NB4 (cell line): ENCODE measurements at regions not wholly inside any gene's neighbourhood (a gene's known extent, or its start where the extent isn't known, plus 50 kb on each side); places are given as distances from the start of the nearest gene placed in this dataset.

Experiments
- CTCF ChIP-seq: IDR thresholded peaks from one replicate; pipeline ENCODE4 v1.5.1; 2012; ENCODE audit warnings: low read depth, low read length
- MAX ChIP-seq: IDR thresholded peaks from 2 replicates; pipeline ENCODE4 v1.6.1; 2011; ENCODE audit warnings: low read depth, low read length
- MYC ChIP-seq: IDR thresholded peaks from 2 replicates; pipeline ENCODE4 v1.6.1; 2011; ENCODE audit warnings: low read depth, low read length
- POLR2A ChIP-seq: IDR thresholded peaks from 2 replicates; pipeline ENCODE4 v1.6.1; 2011; ENCODE audit warnings: mild to moderate bottlenecking; ENCODE audit not compliant: insufficient read length; ENCODE audit errors: extremely low read depth

GRCh38 chr4:24669751-24670150 is 85.4 kb upstream of the DHX15 start:
- no peak for TF ChIP-seq MYC
- TF ChIP-seq CTCF: no peak
- TF ChIP-seq MAX: no peak
- TF ChIP-seq POLR2A: no peak
